ENCODE measurements at regions not wholly inside any gene's neighbourhood (a gene's known extent, or its start where the extent isn't known, plus 50 kb on each side); places are given as distances from the start of the nearest gene placed in this dataset.

DNA sequence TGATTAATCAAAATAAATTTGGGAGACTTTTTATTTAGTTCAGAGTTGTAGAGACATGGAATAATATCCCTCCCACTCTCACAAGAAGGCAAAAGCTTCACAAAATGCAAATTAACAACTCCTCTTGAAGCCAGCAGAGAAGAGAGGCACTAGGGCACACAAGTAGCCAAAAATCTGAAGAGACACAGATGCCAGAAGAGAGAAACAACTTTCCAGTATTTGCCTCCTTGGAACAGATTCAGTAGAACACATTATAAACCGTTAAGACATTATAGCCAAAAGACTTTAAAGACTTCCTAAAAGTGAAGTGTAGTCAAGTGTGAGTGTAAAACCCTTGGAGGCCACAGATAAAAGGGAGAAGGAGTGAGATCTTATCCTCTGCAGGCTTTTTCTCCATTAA is 1024.9 kb upstream of the ADGRL3 start:
- Mint-ChIP-seq H3K27me3 (no peaks in the 10 kb centered on the region), H3K36me3 (ENCODE audit: low read depth) (no peaks in the 10 kb centered on the region), H3K9me3 (peaks cover 2% of the 10 kb centered on the region), H3K27ac (no peak overlapping the region), H3K4me1 (no peaks in the 10 kb centered on the region), H3K4me3 (no peak overlapping the region)
- TF ChIP-seq, protein P1, sequence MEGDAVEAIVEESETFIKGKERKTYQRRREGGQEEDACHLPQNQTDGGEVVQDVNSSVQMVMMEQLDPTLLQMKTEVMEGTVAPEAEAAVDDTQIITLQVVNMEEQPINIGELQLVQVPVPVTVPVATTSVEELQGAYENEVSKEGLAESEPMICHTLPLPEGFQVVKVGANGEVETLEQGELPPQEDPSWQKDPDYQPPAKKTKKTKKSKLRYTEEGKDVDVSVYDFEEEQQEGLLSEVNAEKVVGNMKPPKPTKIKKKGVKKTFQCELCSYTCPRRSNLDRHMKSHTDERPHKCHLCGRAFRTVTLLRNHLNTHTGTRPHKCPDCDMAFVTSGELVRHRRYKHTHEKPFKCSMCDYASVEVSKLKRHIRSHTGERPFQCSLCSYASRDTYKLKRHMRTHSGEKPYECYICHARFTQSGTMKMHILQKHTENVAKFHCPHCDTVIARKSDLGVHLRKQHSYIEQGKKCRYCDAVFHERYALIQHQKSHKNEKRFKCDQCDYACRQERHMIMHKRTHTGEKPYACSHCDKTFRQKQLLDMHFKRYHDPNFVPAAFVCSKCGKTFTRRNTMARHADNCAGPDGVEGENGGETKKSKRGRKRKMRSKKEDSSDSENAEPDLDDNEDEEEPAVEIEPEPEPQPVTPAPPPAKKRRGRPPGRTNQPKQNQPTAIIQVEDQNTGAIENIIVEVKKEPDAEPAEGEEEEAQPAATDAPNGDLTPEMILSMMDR (IDR thresholded peaks at IDR 0.05): no peak
- no peak for DNase-seq
- ATAC-seq (ENCODE audit: low read depth): no peak
- POLR2A ChIA-PET: no interaction called here
- intact Hi-C loops (cut with micrococcal nuclease): no loop called here
- CTCF ChIA-PET: no interaction called here

DNA sequence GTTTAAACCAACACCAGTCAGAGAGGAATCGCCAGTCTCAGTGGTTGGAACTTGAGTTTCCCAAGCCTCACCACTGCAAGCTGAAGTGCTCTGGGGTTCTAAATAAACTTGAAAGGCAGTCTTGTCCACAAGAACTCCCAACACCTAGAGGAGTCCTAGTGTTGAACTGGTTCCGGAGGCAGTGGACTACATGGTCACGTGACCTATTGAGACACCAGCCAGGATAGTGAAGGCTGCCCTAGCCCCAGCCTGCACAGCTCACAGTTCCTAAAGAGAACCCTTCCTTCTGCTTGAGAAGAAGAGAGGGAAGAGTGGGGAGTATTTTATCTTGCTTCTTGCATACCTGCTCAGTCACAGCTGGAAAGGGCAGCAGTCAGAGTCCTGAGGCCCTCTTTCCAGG is 1012.7 kb upstream of the ADGRL3 start:
- Mint-ChIP-seq H3K27me3 (no peaks in the 10 kb centered on the region), H3K36me3 (ENCODE audit: low read depth) (no peaks in the 10 kb centered on the region), H3K27ac (no peak overlapping the region), H3K4me1 (no peaks in the 10 kb centered on the region), H3K9me3 (peaks cover 15% of the 10 kb centered on the region), H3K4me3 (no peak overlapping the region)
- no peak for DNase-seq
- intact Hi-C loops (cut with micrococcal nuclease): no loop called here
- ATAC-seq (ENCODE audit: low read depth): no peak
- POLR2A ChIA-PET: no interaction called here
- CTCF ChIA-PET: no interaction called here
- TF ChIP-seq, protein P1 (IDR thresholded peaks at IDR 0.05): no peak

DNA sequence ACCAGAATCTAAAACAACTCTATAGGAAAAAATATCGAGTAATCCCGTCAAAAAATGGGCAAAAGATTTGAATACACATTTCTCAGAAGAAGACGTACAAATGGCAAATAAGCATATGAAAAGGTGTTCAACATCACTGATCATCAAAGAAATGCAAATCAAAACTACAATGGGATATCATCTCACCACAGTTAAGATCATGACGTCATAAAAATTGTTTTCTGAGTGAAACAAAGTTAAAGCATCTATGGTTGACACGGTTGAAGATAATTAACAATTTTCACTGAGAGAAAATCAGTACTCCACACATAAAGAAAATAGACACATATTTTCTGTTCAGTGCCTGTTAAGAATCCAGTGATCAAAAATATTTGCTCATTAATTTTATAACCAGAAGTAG is 1010.8 kb upstream of the ADGRL3 start:
- ChIA-PET CTCF (no interaction called here), POLR2A (no interaction called here)
- H3K36me3 Mint-ChIP-seq (ENCODE audit: low read depth): no peaks in the 10 kb centered on the region
- H3K4me1 Mint-ChIP-seq: no peaks in the 10 kb centered on the region
- intact Hi-C loops (cut with micrococcal nuclease): no loop called here
- DNase-seq (no peak), ATAC-seq (ENCODE audit: low read depth) (no peak)
- TF ChIP-seq, protein P1 (IDR thresholded peaks at IDR 0.05): no peak
- H3K4me3 Mint-ChIP-seq: no peak overlapping the region
- no peak overlapping the region for H3K27ac Mint-ChIP-seq
- no peaks in the 10 kb centered on the region for H3K27me3 Mint-ChIP-seq
- H3K9me3 Mint-ChIP-seq: peaks cover 13% of the 10 kb centered on the region

DNA sequence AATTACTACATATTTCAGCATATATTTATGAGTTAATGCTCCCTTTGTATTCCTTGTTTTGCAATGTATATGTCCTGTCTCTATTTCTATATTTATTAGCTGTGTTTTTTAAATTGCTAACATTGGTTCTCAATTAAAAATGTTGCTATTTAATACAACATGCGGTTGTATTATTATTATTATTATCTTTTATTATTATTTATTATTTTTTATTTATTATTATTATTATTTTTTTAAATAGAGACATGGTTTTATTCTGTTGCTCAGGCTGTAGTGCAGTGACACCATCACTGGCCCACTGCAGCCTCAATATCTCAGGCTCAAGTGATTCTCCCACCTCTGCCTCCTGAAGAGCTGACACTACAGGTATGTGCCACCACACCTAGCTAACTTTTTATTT is 1005.9 kb upstream of the ADGRL3 start:
- intact Hi-C loops (cut with micrococcal nuclease): no loop called here

DNA sequence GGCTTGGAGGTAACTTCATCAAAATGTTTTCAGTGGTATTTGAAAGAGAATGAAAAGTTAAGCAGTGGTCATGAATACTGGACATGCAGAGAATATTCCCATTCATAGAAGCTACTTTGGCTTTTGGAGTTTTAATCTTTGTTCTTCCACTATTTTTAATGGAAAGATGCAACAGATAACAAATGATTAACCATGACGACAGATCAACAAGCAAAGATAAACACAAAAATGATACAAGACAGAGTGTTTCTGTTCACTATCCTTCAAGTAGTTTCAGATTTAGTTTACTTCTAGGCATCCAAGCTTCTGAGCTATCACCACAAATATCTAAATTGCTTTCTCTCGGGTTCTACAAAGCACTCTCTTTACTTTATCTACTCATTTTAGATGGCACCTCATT is 1004.9 kb upstream of the ADGRL3 start:
- no peak overlapping the region for H3K27ac Mint-ChIP-seq
- CTCF ChIA-PET: no interaction called here
- POLR2A ChIA-PET: no interaction called here

More for the DNA sequence above, 1005.9 kb upstream of the ADGRL3 start:
- CTCF ChIA-PET: no interaction called here
- no peaks in the 10 kb centered on the region for H3K4me1 Mint-ChIP-seq
- H3K27me3 Mint-ChIP-seq: no peaks in the 10 kb centered on the region
- peaks cover 9% of the 10 kb centered on the region for H3K9me3 Mint-ChIP-seq
- POLR2A ChIA-PET: no interaction called here
- TF ChIP-seq, protein P1 (IDR thresholded peaks at IDR 0.05): no peak
- no peak overlapping the region for H3K4me3 Mint-ChIP-seq
- H3K36me3 Mint-ChIP-seq (ENCODE audit: low read depth): no peaks in the 10 kb centered on the region
- ATAC-seq (ENCODE audit: low read depth) (no peak), DNase-seq (no peak)
- no peak overlapping the region for H3K27ac Mint-ChIP-seq

More for the DNA sequence above, 1004.9 kb upstream of the ADGRL3 start:
- ATAC-seq (ENCODE audit: low read depth) (no peak), DNase-seq (no peak)
- TF ChIP-seq, protein P1 (IDR thresholded peaks at IDR 0.05): no peak
- Mint-ChIP-seq H3K9me3 (peaks cover 5% of the 10 kb centered on the region), H3K4me3 (no peak overlapping the region), H3K4me1 (no peaks in the 10 kb centered on the region), H3K27me3 (no peaks in the 10 kb centered on the region), H3K36me3 (ENCODE audit: low read depth) (no peaks in the 10 kb centered on the region)
- intact Hi-C loops (cut with micrococcal nuclease): no loop called here
